ENCODE measurements at regions not wholly inside any gene's neighbourhood (a gene's known extent, or its start where the extent isn't known, plus 50 kb on each side); places are given as distances from the start of the nearest gene placed in this dataset.

DNA sequence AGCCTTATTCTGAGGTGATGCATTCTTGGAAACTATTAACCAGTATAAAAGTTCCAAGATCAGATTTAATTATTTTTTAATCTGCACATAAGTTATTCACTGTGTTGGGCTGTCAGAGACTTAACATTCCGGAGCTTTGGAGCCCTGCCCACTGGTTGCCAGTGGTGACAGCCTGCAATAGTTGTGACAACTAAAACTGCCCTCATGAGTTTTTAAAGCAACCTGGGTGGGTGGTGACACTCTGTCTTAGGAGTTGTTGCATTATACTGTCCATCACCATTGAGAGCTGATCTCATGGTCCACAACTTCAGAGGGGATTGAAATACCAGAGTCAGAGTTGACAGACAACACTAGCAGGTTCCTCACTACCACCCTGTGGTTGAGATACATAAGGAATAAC is 653.9 kb upstream of the USP24 start:
- TF ChIP-seq, protein P1, sequence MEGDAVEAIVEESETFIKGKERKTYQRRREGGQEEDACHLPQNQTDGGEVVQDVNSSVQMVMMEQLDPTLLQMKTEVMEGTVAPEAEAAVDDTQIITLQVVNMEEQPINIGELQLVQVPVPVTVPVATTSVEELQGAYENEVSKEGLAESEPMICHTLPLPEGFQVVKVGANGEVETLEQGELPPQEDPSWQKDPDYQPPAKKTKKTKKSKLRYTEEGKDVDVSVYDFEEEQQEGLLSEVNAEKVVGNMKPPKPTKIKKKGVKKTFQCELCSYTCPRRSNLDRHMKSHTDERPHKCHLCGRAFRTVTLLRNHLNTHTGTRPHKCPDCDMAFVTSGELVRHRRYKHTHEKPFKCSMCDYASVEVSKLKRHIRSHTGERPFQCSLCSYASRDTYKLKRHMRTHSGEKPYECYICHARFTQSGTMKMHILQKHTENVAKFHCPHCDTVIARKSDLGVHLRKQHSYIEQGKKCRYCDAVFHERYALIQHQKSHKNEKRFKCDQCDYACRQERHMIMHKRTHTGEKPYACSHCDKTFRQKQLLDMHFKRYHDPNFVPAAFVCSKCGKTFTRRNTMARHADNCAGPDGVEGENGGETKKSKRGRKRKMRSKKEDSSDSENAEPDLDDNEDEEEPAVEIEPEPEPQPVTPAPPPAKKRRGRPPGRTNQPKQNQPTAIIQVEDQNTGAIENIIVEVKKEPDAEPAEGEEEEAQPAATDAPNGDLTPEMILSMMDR (IDR thresholded peaks at IDR 0.05): no peak
- TF ChIP-seq EZH2 (IDR thresholded peaks at IDR 0.05) (no peak), EZH2phosphoT487 (IDR thresholded peaks at IDR 0.05) (no peak)

Data from neural progenitor cell (in vitro differentiated cells).